OCI-LY3 (cell line): ENCODE measurements at regions not wholly inside any gene's neighbourhood (a gene's known extent, or its start where the extent isn't known, plus 50 kb on each side); places are given as distances from the start of the nearest gene placed in this dataset.

Experiments
- H2AFZ ChIP-seq: fragments of 200-600, 300-600 bp; shearing (Covaris generic); 2 replicates; pipeline ENCODE4 v1.6.0; 2014; ENCODE audit warnings: antibody characterized with exemption, low read depth, low read length
- H3K27ac ChIP-seq: fragments of 200-600, 300-600 bp; sonication (generic); 2 replicates; pipeline ENCODE4 v1.5.1; 2014; ENCODE audit warnings: mild to moderate bottlenecking, low read length, moderate library complexity, mixed read lengths
- H3K27me3 ChIP-seq: fragments of 200-600, 300-600 bp; sonication (generic); 2 replicates; pipeline ENCODE4 v1.6.1; 2014; ENCODE audit warnings: low read depth, low read length, mixed read lengths
- H3K36me3 ChIP-seq: fragments of 200-600, 300-600 bp; sonication (generic); replicated peaks from 2 replicates; pipeline ENCODE3; 2014; ENCODE audit warnings: low read depth, low read length, mixed read lengths
- H3K4me1 ChIP-seq: fragments of 300-600, 200-600 bp; sonication (generic); 2 replicates; pipeline ENCODE4 v1.6.1; 2014; ENCODE audit warnings: low read length, mixed read lengths
- H3K4me2 ChIP-seq: fragments of 200-600, 300-600 bp; sonication (generic); 2 replicates; pipeline ENCODE4 v1.6.1; 2014; ENCODE audit warnings: low read length, mixed read lengths
- H3K4me3 ChIP-seq: fragments of 300-600, 200-600 bp; sonication (generic); 2 replicates; pipeline ENCODE4 v1.5.1; 2014; ENCODE audit warnings: antibody characterized with exemption, mild to moderate bottlenecking, low read length, moderate library complexity
- H3K79me2 ChIP-seq: fragments of 300-600, 200-600 bp; shearing (Covaris generic); 2 replicates; pipeline ENCODE4 v1.6.1; 2014; ENCODE audit warnings: mild to moderate bottlenecking, low read length, mixed read lengths
- H3K9ac ChIP-seq: fragments of 300-600, 200-600 bp; shearing (Covaris generic); 2 replicates; pipeline ENCODE4 v1.6.0; 2014; ENCODE audit warnings: mild to moderate bottlenecking, low read length, moderate library complexity
- H3K9me3 ChIP-seq: fragments of 200-600, 300-600 bp; shearing (Covaris generic); 2 replicates; pipeline ENCODE4 v1.6.1; 2014; ENCODE audit warnings: low read length, mixed read lengths; ENCODE audit not compliant: insufficient read depth
- H4K20me1 ChIP-seq: fragments of 200-600, 300-600 bp; sonication (generic); 2 replicates; pipeline ENCODE4 v1.6.1; 2016; ENCODE audit warnings: low read length, mixed read lengths; ENCODE audit not compliant: insufficient read depth
- EZH2phosphoT487 ChIP-seq: fragments of 200-600 bp; shearing (Covaris generic); IDR thresholded peaks from 2 replicates; pipeline ENCODE4 v1.6.1; 2018; ENCODE audit warnings: antibody characterized with exemption, mixed run types, low read depth
- TF ChIP-seq, protein P1 (sequence below): fragments of 200-600, 300-600 bp; sonication (generic); IDR thresholded peaks from 2 replicates; pipeline ENCODE4 v1.5.1; 2014; ENCODE audit warnings: antibody characterized with exemption, low read length, low read depth

DNA sequence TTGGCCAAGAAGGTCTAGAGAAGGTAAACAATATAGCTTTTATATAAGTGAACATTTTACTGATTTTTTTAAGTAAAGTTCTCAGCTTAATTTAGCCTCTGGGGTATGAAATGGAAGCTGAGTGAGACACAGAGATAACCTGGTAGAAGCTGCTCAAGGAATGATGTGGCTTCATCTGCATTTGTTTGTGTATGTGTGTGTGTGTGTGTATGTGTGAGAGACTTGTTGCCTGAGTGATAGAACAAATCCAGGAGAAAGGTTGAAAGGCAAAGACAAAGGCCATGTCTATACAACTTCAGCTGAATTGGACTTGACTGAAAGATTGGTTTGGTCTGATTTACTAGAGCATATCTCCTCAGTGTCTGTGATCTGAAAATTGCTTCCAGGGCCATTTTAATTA, 63.6 kb downstream of the PCDH7 start:
- H3K9me3 ChIP-seq, result no peaks in the 10 kb centered on the region
- no peak overlapping the region for H3K9ac ChIP-seq
- H3K27ac ChIP-seq, result 0 out of 2 replicates have a peak overlapping the region, but pooled peaks have one; percentile 1
- no peak overlapping the region for H2AFZ ChIP-seq
- H4K20me1 ChIP-seq, result no peaks in the 10 kb centered on the region
- H3K79me2 ChIP-seq, result no peaks in the 10 kb centered on the region
- H3K4me1 ChIP-seq, result peaks cover 23% of the 10 kb centered on the region
- H3K27me3 ChIP-seq, result no peaks in the 10 kb centered on the region
- TF ChIP-seq, protein P1, sequence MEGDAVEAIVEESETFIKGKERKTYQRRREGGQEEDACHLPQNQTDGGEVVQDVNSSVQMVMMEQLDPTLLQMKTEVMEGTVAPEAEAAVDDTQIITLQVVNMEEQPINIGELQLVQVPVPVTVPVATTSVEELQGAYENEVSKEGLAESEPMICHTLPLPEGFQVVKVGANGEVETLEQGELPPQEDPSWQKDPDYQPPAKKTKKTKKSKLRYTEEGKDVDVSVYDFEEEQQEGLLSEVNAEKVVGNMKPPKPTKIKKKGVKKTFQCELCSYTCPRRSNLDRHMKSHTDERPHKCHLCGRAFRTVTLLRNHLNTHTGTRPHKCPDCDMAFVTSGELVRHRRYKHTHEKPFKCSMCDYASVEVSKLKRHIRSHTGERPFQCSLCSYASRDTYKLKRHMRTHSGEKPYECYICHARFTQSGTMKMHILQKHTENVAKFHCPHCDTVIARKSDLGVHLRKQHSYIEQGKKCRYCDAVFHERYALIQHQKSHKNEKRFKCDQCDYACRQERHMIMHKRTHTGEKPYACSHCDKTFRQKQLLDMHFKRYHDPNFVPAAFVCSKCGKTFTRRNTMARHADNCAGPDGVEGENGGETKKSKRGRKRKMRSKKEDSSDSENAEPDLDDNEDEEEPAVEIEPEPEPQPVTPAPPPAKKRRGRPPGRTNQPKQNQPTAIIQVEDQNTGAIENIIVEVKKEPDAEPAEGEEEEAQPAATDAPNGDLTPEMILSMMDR, result no peak
- TF ChIP-seq EZH2phosphoT487, result no peak
- no peaks in the 10 kb centered on the region for H3K36me3 ChIP-seq
- H3K4me2 ChIP-seq, result peak overlapping the region; percentile 23; the same call in 1 of the 2 replicates
- H3K4me3 ChIP-seq, result no peak overlapping the region

DNA sequence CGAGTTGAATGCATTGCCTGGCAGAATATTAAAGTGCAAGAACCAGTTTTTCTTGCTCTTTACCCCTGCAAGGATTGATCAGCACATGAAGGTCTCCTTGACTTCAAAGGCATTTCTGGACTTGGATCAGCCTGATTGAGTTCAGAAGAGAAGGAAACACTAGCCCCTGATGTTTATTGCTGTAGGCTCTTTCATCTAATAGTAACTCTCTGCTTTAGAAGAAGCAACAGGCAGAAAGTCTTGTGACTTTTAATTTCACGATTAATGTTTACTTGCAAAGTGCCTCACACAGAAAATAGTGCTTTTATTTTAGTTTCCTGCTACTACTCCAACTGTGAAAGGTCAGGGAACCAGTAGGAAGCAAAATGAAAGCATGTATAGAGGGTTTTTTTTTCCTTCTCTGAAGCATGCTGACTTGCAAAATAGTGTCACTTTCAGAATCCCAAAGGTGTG, 69.1 kb downstream of the PCDH7 start:
- Histone ChIP-seq H3K4me3 (peak overlapping the region; percentile 30), H3K4me1 (peaks cover 34% of the 10 kb centered on the region), H3K36me3 (no peaks in the 10 kb centered on the region), H3K9me3 (no peaks in the 10 kb centered on the region; the same call in 1 of the 2 replicates), H3K79me2 (no peaks in the 10 kb centered on the region), H3K4me2 (peak overlapping the region; percentile 67), H3K27me3 (no peaks in the 10 kb centered on the region), H2AFZ (no peak overlapping the region), H3K27ac (no peak overlapping the region), H4K20me1 (no peaks in the 10 kb centered on the region), H3K9ac (no peak overlapping the region)
- no peak for TF ChIP-seq EZH2phosphoT487
- TF ChIP-seq, protein P1, result no peak

DNA sequence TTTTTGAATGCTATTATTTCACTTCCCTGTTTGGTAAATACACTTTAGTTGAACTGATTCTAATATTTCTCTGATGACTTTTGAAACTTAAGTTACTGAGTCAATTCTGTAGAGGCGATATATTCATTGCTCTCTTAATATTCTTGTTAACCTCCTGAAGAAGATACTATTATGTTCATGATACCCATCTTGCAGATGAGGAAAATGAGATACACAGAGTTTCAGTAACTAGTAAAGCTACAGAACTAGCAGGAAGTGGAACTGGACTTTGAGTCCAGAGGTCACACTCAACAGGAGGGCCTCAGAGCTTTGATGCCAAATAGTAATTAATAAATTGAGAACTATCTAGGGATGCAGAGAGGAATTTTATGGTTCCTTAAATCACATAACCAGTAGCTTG, 70.0 kb downstream of the PCDH7 start:
- no peak overlapping the region for H3K4me3 ChIP-seq
- H3K9ac ChIP-seq, result no peak overlapping the region
- peak overlapping the region; percentile 39 for H3K27ac ChIP-seq
- no peaks in the 10 kb centered on the region for H3K27me3 ChIP-seq
- no peaks in the 10 kb centered on the region for H3K79me2 ChIP-seq
- H3K36me3 ChIP-seq, result no peaks in the 10 kb centered on the region
- H2AFZ ChIP-seq, result no peak overlapping the region
- H4K20me1 ChIP-seq, result no peaks in the 10 kb centered on the region
- H3K9me3 ChIP-seq, result no peaks in the 10 kb centered on the region; the same call in 1 of the 2 replicates
- peaks cover 30% of the 10 kb centered on the region for H3K4me1 ChIP-seq
- TF ChIP-seq, protein P1, result no peak
- TF ChIP-seq EZH2phosphoT487, result no peak
- peak overlapping the region; percentile 67 for H3K4me2 ChIP-seq

DNA sequence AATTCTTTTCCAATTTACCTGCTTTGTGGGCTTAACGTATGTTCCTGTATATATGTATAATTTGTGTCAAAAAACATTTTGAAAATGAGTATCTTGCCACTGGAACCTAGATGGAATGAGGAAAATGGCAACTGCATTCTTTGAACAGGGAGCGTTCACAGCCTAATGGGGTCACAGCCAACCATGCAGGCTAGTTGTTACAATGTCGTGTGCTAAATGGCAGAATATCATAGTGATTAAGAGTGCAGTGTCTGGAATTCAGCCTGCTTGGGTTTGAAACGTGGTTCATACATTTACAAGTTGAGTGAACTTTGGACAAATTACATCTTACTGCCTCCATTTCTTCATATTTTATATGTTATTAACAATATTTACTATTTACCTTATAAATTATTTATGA, 70.8 kb downstream of the PCDH7 start:
- Histone ChIP-seq H3K4me2 (no peak overlapping the region), H3K79me2 (no peaks in the 10 kb centered on the region), H3K27ac (no peak overlapping the region), H3K9ac (no peak overlapping the region), H3K4me3 (no peak overlapping the region), H4K20me1 (no peaks in the 10 kb centered on the region), H3K9me3 (no peaks in the 10 kb centered on the region; the same call in 1 of the 2 replicates), H3K27me3 (no peaks in the 10 kb centered on the region), H3K36me3 (no peaks in the 10 kb centered on the region), H2AFZ (no peak overlapping the region), H3K4me1 (peaks cover 30% of the 10 kb centered on the region)
- no peak for TF ChIP-seq EZH2phosphoT487
- TF ChIP-seq, protein P1, result no peak
